ENCODE measurements at regions not wholly inside any gene's neighbourhood (a gene's known extent, or its start where the extent isn't known, plus 50 kb on each side); places are given as distances from the start of the nearest gene placed in this dataset.

GRCh38 chr6:5946701-5947100 lies 60.0 kb downstream of the NRN1 start:
- no peak for DNase-seq

- DNase-seq: no peak
These were observed 60.5 kb downstream of the NRN1 start for GRCh38 chr6:5946181-5946580.

- no peak for DNase-seq
These were observed 63.1 kb downstream of the NRN1 start for GRCh38 chr6:5943591-5943990.

- no peak for DNase-seq
These were observed 64.1 kb downstream of the NRN1 start for GRCh38 chr6:5942591-5942990.

- DNase-seq: no peak
These were observed 65.5 kb downstream of the NRN1 start for GRCh38 chr6:5941188-5941587.

- no peak for DNase-seq
These were observed 67.8 kb downstream of the NRN1 start for GRCh38 chr6:5938934-5939333.

- DNase-seq: no peak
These were observed 68.6 kb downstream of the NRN1 start for GRCh38 chr6:5937936-5938706.

GRCh38 chr6:5937169-5937909 lies 69.4 kb downstream of the NRN1 start:
- DNase-seq: no peak

- DNase-seq: no peak
These were observed 70.1 kb downstream of the NRN1 start for GRCh38 chr6:5936631-5937030.

GRCh38 chr6:5936140-5936539 lies 70.6 kb downstream of the NRN1 start:
- no peak for DNase-seq

- no peak for DNase-seq
These were observed 75.8 kb downstream of the NRN1 start for GRCh38 chr6:5930968-5931367.

GRCh38 chr6:5930143-5930770 lies 76.5 kb downstream of the NRN1 start:
- DNase-seq: no peak

GRCh38 chr6:5923840-5924239 lies 82.9 kb downstream of the NRN1 start:
- DNase-seq: no peak

- no peak for DNase-seq
These were observed 84.5 kb downstream of the NRN1 start for GRCh38 chr6:5922230-5922629.

- no peak for DNase-seq
These were observed 97.0 kb downstream of the NRN1 start for GRCh38 chr6:5909721-5910120.

- no peak for DNase-seq
These were observed 99.9 kb downstream of the NRN1 start for GRCh38 chr6:5906842-5907241.

GRCh38 chr6:5906340-5906670 lies 100.4 kb downstream of the NRN1 start:
- DNase-seq: no peak

- DNase-seq: no peak
These were observed 101.0 kb downstream of the NRN1 start for GRCh38 chr6:5905431-5906339.

- no peak for DNase-seq
These were observed 102.2 kb downstream of the NRN1 start for GRCh38 chr6:5904532-5904931.

GRCh38 chr6:5899216-5900045 lies 107.3 kb downstream of the NRN1 start:
- DNase-seq: no peak

- DNase-seq: peak; percentile 8
These were observed 108.2 kb downstream of the NRN1 start for GRCh38 chr6:5898563-5898962.

GRCh38 chr6:5898102-5898501 lies 108.6 kb downstream of the NRN1 start:
- DNase-seq: no peak

Data from hematopoietic multipotent progenitor cell treated with erythropoietin and hydrocortisone succinate and interleukin-3 and kit ligand, for 6 days (in vitro differentiated cells).